Panc1 (cell line): ENCODE measurements at regions not wholly inside any gene's neighbourhood (a gene's known extent, or its start where the extent isn't known, plus 50 kb on each side); places are given as distances from the start of the nearest gene placed in this dataset.

Experiments
- ATAC-seq: fragments of 200-7000 bp; cut with Tn5 transposase; 2 replicates; pipeline ENCODE4 v1.9.1; 2020; ENCODE audit warnings: mild to moderate bottlenecking, moderate library complexity
- BruUV-seq: library from RNA; stranded (reverse); fragments of 400-500 nt; replicated peaks from 2 replicates; lab custom pipeline; 2021; lab: Mats Ljungman, UMichigan
- CTCF ChIA-PET: fragments of 300-600 bp; sonication (Branson Sonifier 250); formaldehyde crosslinking; loops from one replicate; lab custom pipeline; 2022; ENCODE audit warnings: antibody characterized with exemption; lab: Charles Lee
- POLR2A ChIA-PET: fragments of 300-600 bp; sonication (Branson Sonifier 250); formaldehyde crosslinking; loops from one replicate; lab custom pipeline; 2022; ENCODE audit warnings: antibody characterized with exemption; lab: Charles Lee
- DNase-seq: peaks from one replicate; pipeline ENCODE4 v3.0.0-alpha.2; 2010; ENCODE audit warnings: low read depth, low spot score
- H3K27ac ChIP-seq: 2 replicates; pipeline ENCODE4 v1.5.1; 2011; ENCODE audit warnings: mild to moderate bottlenecking, low read length, inconsistent platforms
- H3K27me3 ChIP-seq: fragments of 200-500 bp; sonication (Bioruptor generic); 2 replicates; pipeline ENCODE4 v1.6.0; 2014; ENCODE audit warnings: low read length, inconsistent platforms; ENCODE audit not compliant: control insufficient read depth, insufficient read depth
- H3K36me3 ChIP-seq: fragments of 200-500 bp; sonication (Bioruptor generic); 2 replicates; pipeline ENCODE4 v1.5.1; 2014; ENCODE audit warnings: inconsistent platforms, mild to moderate bottlenecking, low read length, moderate library complexity; ENCODE audit not compliant: control insufficient read depth, insufficient read depth
- H3K4me1 ChIP-seq: 2 replicates; pipeline ENCODE4 v1.5.1; 2011; ENCODE audit warnings: inconsistent platforms, mild to moderate bottlenecking, low read length, moderate library complexity; ENCODE audit not compliant: control insufficient read depth, insufficient read depth
- H3K4me3 ChIP-seq, 2 experiments: 2 replicates each; pipeline ENCODE4 v1.5.1; 2011 to 2012; ENCODE audit warnings: low read depth in 2 of 2, low read length in 2 of 2, mild to moderate bottlenecking in 2 of 2, inconsistent platforms in 1 of 2, moderate library complexity in 1 of 2
- H3K9me3 ChIP-seq: fragments of 200-500 bp; sonication (Bioruptor generic); 2 replicates; pipeline ENCODE4 v1.5.1; 2014; ENCODE audit warnings: low read depth, mild to moderate bottlenecking, inconsistent platforms, low read length, moderate library complexity; ENCODE audit not compliant: control insufficient read depth, insufficient read depth
- CTCF ChIP-seq: fragments of 450-650 bp; IDR thresholded peaks from 2 replicates; pipeline ENCODE4 v1.5.1; 2017; ENCODE audit warnings: mild to moderate bottlenecking
- POLR2AphosphoS5 ChIP-seq: IDR thresholded peaks from 2 replicates; pipeline ENCODE4 v1.6.1; 2012; ENCODE audit warnings: mild to moderate bottlenecking, low read depth, low read length, moderate library complexity
- REST ChIP-seq, 2 experiments: IDR thresholded peaks; 2 replicates each; pipeline ENCODE4 v1.6.1; 2011 to 2012; ENCODE audit warnings: low read depth in 2 of 2, control low read depth in 1 of 2, low read length in 1 of 2, mild to moderate bottlenecking in 1 of 2, moderate library complexity in 1 of 2; ENCODE audit not compliant: insufficient read depth in 1 of 2
- SIN3A ChIP-seq: IDR thresholded peaks from 2 replicates; pipeline ENCODE4 v1.6.1; 2012; ENCODE audit warnings: low read depth, mild to moderate bottlenecking, low read length, moderate library complexity, borderline replicate concordance; ENCODE audit not compliant: insufficient read depth
- TCF7L2 ChIP-seq: IDR thresholded peaks from 2 replicates; pipeline ENCODE4 v1.6.1; 2011; ENCODE audit warnings: mild to moderate bottlenecking, low read depth, low read length, inconsistent platforms
- in situ Hi-C: cut with HindIII; loops from 2 replicates; pipeline ENCODE4 v1.10.0; 2016; ENCODE audit warnings: low sequenced_read_pairs, low pct_unique_long_range_greater_than_20kb
- intact Hi-C: fragments of 100-400 bp; cut with micrococcal nuclease; formaldehyde crosslinking; loops from one replicate; pipeline ENCODE4 v1.10.0; 2022; ENCODE audit not compliant: unreplicated experiment

GRCh38 chr14:66065188-66065587, 421.0 kb upstream of the CCDC196 start:
- DNase-seq = no peak
- BruUV-seq = no TSS peak
- Histone ChIP-seq H3K4me1 (no peaks in the 10 kb centered on the region), H3K27ac (no peak overlapping the region), H3K4me3 (no peak overlapping the region), H3K9me3 (no peaks in the 10 kb centered on the region), H3K27me3 (no peaks in the 10 kb centered on the region), H3K36me3 (no peaks in the 10 kb centered on the region)
- in situ Hi-C loops (no loop called here), intact Hi-C loops (no loop called here)
- POLR2A ChIA-PET = no interaction called here
- CTCF ChIA-PET = no interaction called here
- no peak for TF ChIP-seq POLR2AphosphoS5
- TF ChIP-seq SIN3A = no peak
- no peak for TF ChIP-seq CTCF
- no peak for TF ChIP-seq TCF7L2
- no peak for ATAC-seq

- Histone ChIP-seq H3K4me1 (no peaks in the 10 kb centered on the region), H3K27ac (no peak overlapping the region), H3K27me3 (no peaks in the 10 kb centered on the region; the same call in 1 of the 2 replicates), H3K9me3 (no peaks in the 10 kb centered on the region), H3K36me3 (no peaks in the 10 kb centered on the region), H3K4me3 (no peak overlapping the region)
- ChIA-PET CTCF (no interaction called here), POLR2A (no interaction called here)
- TF ChIP-seq SIN3A (no peak), CTCF (no peak), REST (IDR thresholded peaks at IDR 0.05; ENCODE audit: insufficient read depth in 1 of 2, low read depth in 2 of 2, low read length in 1 of 2) (no peak), TCF7L2 (no peak), POLR2AphosphoS5 (no peak)
- ATAC-seq = no peak
- in situ Hi-C loops = no loop called here
- intact Hi-C loops = no loop called here
- BruUV-seq = no TSS peak
- no peak for DNase-seq
These were observed 419.0 kb upstream of the CCDC196 start for GRCh38 chr14:66066981-66067776.
